ENCODE measurements at regions not wholly inside any gene's neighbourhood (a gene's known extent, or its start where the extent isn't known, plus 50 kb on each side); places are given as distances from the start of the nearest gene placed in this dataset.

GRCh38 chr3:34570916-34571705, 772.7 kb downstream of the PDCD6IP start:
- TF ChIP-seq CTCF (IDR thresholded peaks at IDR 0.05; ENCODE audit: insufficient read depth, low read length) (no peak), REST (IDR thresholded peaks at IDR 0.05; ENCODE audit: insufficient replicate concordance, low read depth) (no peak), POLR2AphosphoS5 (IDR thresholded peaks at IDR 0.05; ENCODE audit: low read depth) (no peak), SPI1 (IDR thresholded peaks at IDR 0.05; ENCODE audit: borderline replicate concordance, low read depth) (no peak), GABPA (IDR thresholded peaks at IDR 0.05; ENCODE audit: low read depth) (no peak)

All from HL-60 (cell line).